ENCODE measurements at regions not wholly inside any gene's neighbourhood (a gene's known extent, or its start where the extent isn't known, plus 50 kb on each side); places are given as distances from the start of the nearest gene placed in this dataset.

DNA sequence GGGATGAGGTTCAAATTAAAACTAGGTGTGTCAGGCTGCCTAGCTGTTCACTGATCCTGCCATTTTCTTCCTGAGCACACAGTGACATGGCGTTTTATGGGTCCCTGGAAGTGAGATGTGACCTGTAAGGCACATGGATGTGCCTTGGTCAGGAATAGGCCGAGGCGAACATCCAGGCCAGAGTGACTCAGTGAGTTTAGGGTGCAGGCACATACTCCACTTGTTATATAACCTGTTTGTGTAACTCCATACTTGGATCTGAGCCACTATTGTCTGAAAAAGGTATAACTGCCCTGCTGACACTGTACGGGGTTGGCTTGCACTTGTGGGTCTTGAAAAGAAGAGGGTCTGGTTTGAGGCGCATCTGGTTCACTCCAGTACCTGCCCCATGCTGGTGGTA, 150.1 kb upstream of the ADAMTS16 start:
- H3K27ac ChIP-seq (ENCODE audit: low read depth, low read length): no peak overlapping the region
- no peak overlapping the region for H3K4me3 ChIP-seq (ENCODE audit: insufficient read depth, low read depth, low read length)
- H3K4me3 Mint-ChIP-seq (ENCODE audit: unreplicated experiment): no peak overlapping the region
- H3K9me3 ChIP-seq (ENCODE audit: insufficient read depth, low read depth, low read length): no peaks in the 10 kb centered on the region
- no peaks in the 10 kb centered on the region for H3K36me3 Mint-ChIP-seq (ENCODE audit: low read depth, unreplicated experiment)
- peaks cover 22% of the 10 kb centered on the region for H3K4me1 Mint-ChIP-seq (ENCODE audit: low read depth, unreplicated experiment)
- H3K9ac ChIP-seq (ENCODE audit: low read length): no peak overlapping the region
- no peaks in the 10 kb centered on the region for H3K79me2 ChIP-seq (ENCODE audit: insufficient read depth, low read length)
- peak overlapping the region; percentile 31 for H3K27ac Mint-ChIP-seq (ENCODE audit: unreplicated experiment)
- no peaks in the 10 kb centered on the region for H3K9me3 Mint-ChIP-seq (ENCODE audit: unreplicated experiment)
- no peaks in the 10 kb centered on the region for H4K20me1 ChIP-seq (ENCODE audit: insufficient read depth, low read length)
- TF ChIP-seq, protein P1, sequence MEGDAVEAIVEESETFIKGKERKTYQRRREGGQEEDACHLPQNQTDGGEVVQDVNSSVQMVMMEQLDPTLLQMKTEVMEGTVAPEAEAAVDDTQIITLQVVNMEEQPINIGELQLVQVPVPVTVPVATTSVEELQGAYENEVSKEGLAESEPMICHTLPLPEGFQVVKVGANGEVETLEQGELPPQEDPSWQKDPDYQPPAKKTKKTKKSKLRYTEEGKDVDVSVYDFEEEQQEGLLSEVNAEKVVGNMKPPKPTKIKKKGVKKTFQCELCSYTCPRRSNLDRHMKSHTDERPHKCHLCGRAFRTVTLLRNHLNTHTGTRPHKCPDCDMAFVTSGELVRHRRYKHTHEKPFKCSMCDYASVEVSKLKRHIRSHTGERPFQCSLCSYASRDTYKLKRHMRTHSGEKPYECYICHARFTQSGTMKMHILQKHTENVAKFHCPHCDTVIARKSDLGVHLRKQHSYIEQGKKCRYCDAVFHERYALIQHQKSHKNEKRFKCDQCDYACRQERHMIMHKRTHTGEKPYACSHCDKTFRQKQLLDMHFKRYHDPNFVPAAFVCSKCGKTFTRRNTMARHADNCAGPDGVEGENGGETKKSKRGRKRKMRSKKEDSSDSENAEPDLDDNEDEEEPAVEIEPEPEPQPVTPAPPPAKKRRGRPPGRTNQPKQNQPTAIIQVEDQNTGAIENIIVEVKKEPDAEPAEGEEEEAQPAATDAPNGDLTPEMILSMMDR (IDR thresholded peaks at IDR 0.05; ENCODE audit: insufficient read depth, low read depth, low read length): no peak
- TF ChIP-seq EZH2 (IDR thresholded peaks at IDR 0.05; ENCODE audit: insufficient read depth, low read length): no peak
- FAIRE-seq (no peak), DNase-seq (ENCODE audit: low read depth) (no peak)
- H3K4me2 ChIP-seq (ENCODE audit: low read length): no peak overlapping the region
- H3K4me1 ChIP-seq (ENCODE audit: insufficient read depth, low read length): no peaks in the 10 kb centered on the region
- H3K27me3 ChIP-seq (ENCODE audit: insufficient read depth, low read length): no peaks in the 10 kb centered on the region
- no peak overlapping the region for H2AFZ ChIP-seq (ENCODE audit: low read depth, low read length)
- no peaks in the 10 kb centered on the region for H3K27me3 Mint-ChIP-seq (ENCODE audit: low read depth, unreplicated experiment)
- H3K36me3 ChIP-seq (ENCODE audit: insufficient read depth, low read length): no peaks in the 10 kb centered on the region

DNA sequence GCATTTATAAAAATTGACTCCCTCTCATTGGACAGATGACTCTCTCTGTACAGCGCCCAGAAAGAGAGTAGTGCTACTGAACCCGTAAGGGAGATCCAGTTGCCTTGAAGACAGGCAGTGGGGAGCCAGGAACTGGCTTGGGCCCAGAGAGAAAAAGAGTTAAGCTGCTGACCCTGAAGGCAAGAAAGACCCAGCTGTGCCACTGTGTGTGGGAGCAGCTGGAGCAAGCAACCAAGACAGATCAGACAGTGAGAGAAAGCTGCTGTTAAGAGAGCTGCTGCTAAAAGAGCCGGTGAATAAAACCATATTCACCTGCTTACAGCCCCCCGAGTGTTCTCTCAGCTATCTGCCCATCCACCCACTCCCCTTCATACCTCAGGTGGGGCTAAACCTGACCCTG, 149.7 kb upstream of the ADAMTS16 start:
- no peak overlapping the region for H2AFZ ChIP-seq (ENCODE audit: low read depth, low read length)
- H3K9me3 Mint-ChIP-seq (ENCODE audit: unreplicated experiment): no peaks in the 10 kb centered on the region
- no peaks in the 10 kb centered on the region for H3K9me3 ChIP-seq (ENCODE audit: insufficient read depth, low read depth, low read length)
- DNase-seq (ENCODE audit: low read depth): no peak
- H3K27me3 Mint-ChIP-seq (ENCODE audit: low read depth, unreplicated experiment): no peaks in the 10 kb centered on the region
- H3K4me3 ChIP-seq (ENCODE audit: insufficient read depth, low read depth, low read length): no peak overlapping the region
- H3K79me2 ChIP-seq (ENCODE audit: insufficient read depth, low read length): no peaks in the 10 kb centered on the region
- H3K27ac ChIP-seq (ENCODE audit: low read depth, low read length): no peak overlapping the region
- no peaks in the 10 kb centered on the region for H4K20me1 ChIP-seq (ENCODE audit: insufficient read depth, low read length)
- no peaks in the 10 kb centered on the region for H3K27me3 ChIP-seq (ENCODE audit: insufficient read depth, low read length)
- FAIRE-seq: no peak
- H3K9ac ChIP-seq (ENCODE audit: low read length): no peak overlapping the region
- no peak overlapping the region for H3K4me3 Mint-ChIP-seq (ENCODE audit: unreplicated experiment)
- no peak overlapping the region for H3K4me2 ChIP-seq (ENCODE audit: low read length)
- TF ChIP-seq, protein P1 (IDR thresholded peaks at IDR 0.05; ENCODE audit: insufficient read depth, low read depth, low read length): no peak
- TF ChIP-seq EZH2 (IDR thresholded peaks at IDR 0.05; ENCODE audit: insufficient read depth, low read length): no peak
- peaks cover 26% of the 10 kb centered on the region for H3K4me1 Mint-ChIP-seq (ENCODE audit: low read depth, unreplicated experiment)
- H3K4me1 ChIP-seq (ENCODE audit: insufficient read depth, low read length): no peaks in the 10 kb centered on the region
- no peaks in the 10 kb centered on the region for H3K36me3 Mint-ChIP-seq (ENCODE audit: low read depth, unreplicated experiment)
- peak overlapping the region; percentile 31 for H3K27ac Mint-ChIP-seq (ENCODE audit: unreplicated experiment)
- H3K36me3 ChIP-seq (ENCODE audit: insufficient read depth, low read length): no peaks in the 10 kb centered on the region

DNA sequence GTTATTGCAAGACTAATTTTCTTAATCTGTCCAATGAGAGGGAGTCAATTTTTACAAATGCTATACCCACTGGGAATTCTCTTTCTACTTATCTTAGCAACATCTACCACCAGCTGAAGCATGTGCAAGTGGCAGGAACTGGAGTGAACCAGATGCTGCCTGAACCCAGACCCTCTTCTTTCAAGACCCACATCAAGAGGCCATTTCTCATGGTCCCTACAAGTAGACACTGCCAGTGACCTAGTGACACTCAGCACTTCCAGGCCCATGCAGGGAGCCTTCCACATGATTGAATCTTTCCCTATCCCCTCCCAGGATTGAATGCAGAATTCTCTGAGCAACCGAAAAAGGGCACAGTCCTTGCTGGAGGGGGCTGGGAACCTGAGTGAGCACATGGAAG, 148.2 kb upstream of the ADAMTS16 start:
- no peak overlapping the region for H3K27ac Mint-ChIP-seq (ENCODE audit: unreplicated experiment)
- Histone ChIP-seq H3K36me3 (ENCODE audit: insufficient read depth, low read length) (no peaks in the 10 kb centered on the region), H4K20me1 (ENCODE audit: insufficient read depth, low read length) (no peaks in the 10 kb centered on the region), H3K27ac (ENCODE audit: low read depth, low read length) (no peak overlapping the region), H3K4me2 (ENCODE audit: low read length) (no peak overlapping the region), H2AFZ (ENCODE audit: low read depth, low read length) (no peak overlapping the region), H3K4me1 (ENCODE audit: insufficient read depth, low read length) (no peaks in the 10 kb centered on the region), H3K4me3 (ENCODE audit: insufficient read depth, low read depth, low read length) (no peak overlapping the region), H3K9me3 (ENCODE audit: insufficient read depth, low read depth, low read length) (no peaks in the 10 kb centered on the region), H3K79me2 (ENCODE audit: insufficient read depth, low read length) (no peaks in the 10 kb centered on the region), H3K9ac (ENCODE audit: low read length) (no peak overlapping the region), H3K27me3 (ENCODE audit: insufficient read depth, low read length) (no peaks in the 10 kb centered on the region)
- H3K4me1 Mint-ChIP-seq (ENCODE audit: low read depth, unreplicated experiment): peaks cover 25% of the 10 kb centered on the region
- no peaks in the 10 kb centered on the region for H3K27me3 Mint-ChIP-seq (ENCODE audit: low read depth, unreplicated experiment)
- no peaks in the 10 kb centered on the region for H3K36me3 Mint-ChIP-seq (ENCODE audit: low read depth, unreplicated experiment)
- no peak overlapping the region for H3K4me3 Mint-ChIP-seq (ENCODE audit: unreplicated experiment)
- DNase-seq (ENCODE audit: low read depth) (no peak), FAIRE-seq (no peak)
- H3K9me3 Mint-ChIP-seq (ENCODE audit: unreplicated experiment): no peaks in the 10 kb centered on the region
- TF ChIP-seq, protein P1 (IDR thresholded peaks at IDR 0.05; ENCODE audit: insufficient read depth, low read depth, low read length): no peak
- TF ChIP-seq EZH2 (IDR thresholded peaks at IDR 0.05; ENCODE audit: insufficient read depth, low read length): no peak
